ENCODE measurements at regions not wholly inside any gene's neighbourhood (a gene's known extent, or its start where the extent isn't known, plus 50 kb on each side); places are given as distances from the start of the nearest gene placed in this dataset.

GRCh38 chrX:123797543-123798447, 62.1 kb upstream of the XIAP start:
- Histone ChIP-seq H2BK15ac (ENCODE audit: low read length) (no peak overlapping the region), H3K79me2 (ENCODE audit: control insufficient read depth in 1 of 2, insufficient read depth in 2 of 2, low read length in 2 of 2) (no peaks in the 10 kb centered on the region), H4K5ac (ENCODE audit: insufficient read length, low read depth, low read length) (no peak overlapping the region), H4K20me1 (replicated peaks in 1 of 2; ENCODE audit: control insufficient read depth in 1 of 2, insufficient read depth in 2 of 2, low read length in 2 of 2) (no peaks in the 10 kb centered on the region), H3K9ac (replicated peaks in 1 of 4; ENCODE audit: extremely low read depth in 1 of 4, low read depth in 3 of 4, low read length in 3 of 4) (no peak overlapping the region), H3K27ac (ENCODE audit: low read depth, low read length) (no peak overlapping the region), H2BK12ac (ENCODE audit: low read depth, low read length) (no peak overlapping the region), H3K27me3 (replicated peaks in 1 of 4; ENCODE audit: control insufficient read depth in 3 of 4, extremely low read depth in 1 of 4, insufficient read depth in 3 of 4, low read length in 3 of 4) (no peaks in the 10 kb centered on the region), H2AFZ (ENCODE audit: low read length) (no peak overlapping the region), H3K23ac (ENCODE audit: insufficient read length) (no peak overlapping the region), H3K36me3 (ENCODE audit: control insufficient read depth in 2 of 4, insufficient read depth in 4 of 4, low read length in 3 of 4) (no peaks in the 10 kb centered on the region), H3K18ac (ENCODE audit: extremely low read depth, low read length) (no peak overlapping the region), H3K4ac (replicated peaks; ENCODE audit: insufficient read length, low read depth, low read length) (no peak overlapping the region), H3K14ac (ENCODE audit: insufficient read length) (no peak overlapping the region), H4K91ac (replicated peaks; ENCODE audit: insufficient read length, low read length) (no peak overlapping the region), H2BK120ac (replicated peaks; ENCODE audit: low read depth, low read length) (no peak overlapping the region), H4K8ac (ENCODE audit: extremely low read depth, insufficient read depth, low read length) (no peak overlapping the region), H3K9me3 (ENCODE audit: insufficient read depth in 2 of 2, low read depth in 1 of 2, low read length in 1 of 2) (no peaks in the 10 kb centered on the region), H2BK5ac (ENCODE audit: low read depth, low read length) (no peak overlapping the region), H3K56ac (replicated peaks; ENCODE audit: insufficient read length, low read depth, low read length) (no peak overlapping the region), H3K79me1 (ENCODE audit: low read depth, low read length) (no peaks in the 10 kb centered on the region), H3K23me2 (ENCODE audit: low read depth, low read length) (no peaks in the 10 kb centered on the region), H3K4me2 (ENCODE audit: insufficient read depth in 1 of 2, low read depth in 2 of 2, low read length in 2 of 2) (no peak overlapping the region), H3K4me1 (replicated peaks in 1 of 4; ENCODE audit: control insufficient read depth in 3 of 4, insufficient read depth in 4 of 4, low read length in 3 of 4) (no peaks in the 10 kb centered on the region), H2AK5ac (ENCODE audit: low read depth, low read length) (no peak overlapping the region), H2BK20ac (ENCODE audit: low read length) (no peak overlapping the region), H3K4me3 (ENCODE audit: extremely low read depth in 1 of 4, insufficient read depth in 2 of 4, low read depth in 3 of 4, low read length in 4 of 4) (no peak overlapping the region)
- no peak for FAIRE-seq
- ChIA-PET CTCF (ENCODE audit: partially characterized antibody) (interaction anchor here (0.6 to 1.8 kb wide), 3 partner anchors 20 to 419 kb away, joined by 3 to 5 read pairs (median 4); no protein-coding TSS in a partner anchor), POLR2A (ENCODE audit: partially characterized antibody) (no interaction called here)
- WGBS, 2 experiments (ENCODE audit: extremely low coverage in 1 of 2, insufficient coverage in 1 of 2, insufficient read length in 1 of 2, insufficient replicate concordance in 2 of 2, low coverage in 1 of 2, low lambda C conversion rate in 2 of 2, missing lambda C conversion rate in 1 of 2) = 93% methylated on average over 3 of the region's 8 CpGs; no CpG with 5 or more reads in 1 of the 2 experiments
- no peak for DNase-seq (ENCODE audit: low read depth in 1 of 2, low spot score in 2 of 2)
- no peak for TF ChIP-seq POLR2A (IDR thresholded peaks at IDR 0.05; ENCODE audit: control extremely low read depth in 1 of 2, low read depth in 2 of 2, low read length in 2 of 2)
- TF ChIP-seq BACH1 (IDR thresholded peaks at IDR 0.05; ENCODE audit: low read length) = no peak
- no peak for TF ChIP-seq USF2 (IDR thresholded peaks at IDR 0.05; ENCODE audit: low read length)
- no peak for TF ChIP-seq KDM1A (IDR thresholded peaks at IDR 0.05; ENCODE audit: borderline replicate concordance, low read length)
- no peak for TF ChIP-seq POU5F1 (IDR thresholded peaks at IDR 0.05; ENCODE audit: low read depth, low read length)
- no peak for TF ChIP-seq SIX5 (IDR thresholded peaks at IDR 0.05; ENCODE audit: low read depth, low read length)
- TF ChIP-seq HDAC2 (IDR thresholded peaks at IDR 0.05; ENCODE audit: borderline replicate concordance in 1 of 2, low read depth in 2 of 2, low read length in 2 of 2) = no peak
- no peak for TF ChIP-seq YY1 (IDR thresholded peaks at IDR 0.05; ENCODE audit: low read depth, low read length)
- no peak for TF ChIP-seq BCL11A (IDR thresholded peaks at IDR 0.05; ENCODE audit: low read depth in 2 of 2, low read length in 2 of 2)
- no peak for TF ChIP-seq TBP (IDR thresholded peaks at IDR 0.05; ENCODE audit: low read depth, low read length)
